Ishikawa (cell line): ENCODE measurements at regions not wholly inside any gene's neighbourhood (a gene's known extent, or its start where the extent isn't known, plus 50 kb on each side); places are given as distances from the start of the nearest gene placed in this dataset.
A peak's percentile ranks its signal among the peaks of the same experiment; 100 is the strongest.

ENCODE experiments used
- CEBPB ChIP-seq: IDR thresholded peaks from 2 replicates; pipeline ENCODE4 v1.6.1; 2012
- CREB1 ChIP-seq: IDR thresholded peaks from 2 replicates; pipeline ENCODE4 v1.6.1; 2012; ENCODE audit warnings: low read depth
- EGR1 ChIP-seq: IDR thresholded peaks from 2 replicates; pipeline ENCODE4 v1.6.1; 2012
- EP300 ChIP-seq: IDR thresholded peaks from 2 replicates; pipeline ENCODE4 v1.6.1; 2012; ENCODE audit warnings: borderline replicate concordance
- FOXM1 ChIP-seq: IDR thresholded peaks from 2 replicates; pipeline ENCODE4 v1.6.1; 2012; ENCODE audit warnings: low read depth, borderline replicate concordance
- MAX ChIP-seq: IDR thresholded peaks from 2 replicates; pipeline ENCODE4 v1.6.1; 2012
- NFIC ChIP-seq: IDR thresholded peaks from 2 replicates; pipeline ENCODE4 v1.6.1; 2012
- RAD21 ChIP-seq: IDR thresholded peaks from 2 replicates; pipeline ENCODE4 v1.6.1; 2012; ENCODE audit warnings: low read depth
- REST ChIP-seq: IDR thresholded peaks from 2 replicates; pipeline ENCODE4 v1.6.1; 2012; ENCODE audit warnings: low read depth, mild to moderate bottlenecking
- TAF1 ChIP-seq: IDR thresholded peaks from 2 replicates; pipeline ENCODE4 v1.6.1; 2012; ENCODE audit warnings: low read depth, mild to moderate bottlenecking
- TCF12 ChIP-seq: IDR thresholded peaks from 2 replicates; pipeline ENCODE4 v1.6.1; 2012; ENCODE audit warnings: low read depth
- TEAD4 ChIP-seq: IDR thresholded peaks from 2 replicates; pipeline ENCODE4 v1.6.1; 2012
- USF1 ChIP-seq: IDR thresholded peaks from 2 replicates; pipeline ENCODE4 v1.6.1; 2012
- YY1 ChIP-seq: IDR thresholded peaks from 2 replicates; pipeline ENCODE4 v1.6.1; 2012; ENCODE audit warnings: low read depth
- ZBTB7A ChIP-seq: IDR thresholded peaks from 2 replicates; pipeline ENCODE4 v1.6.1; 2012; ENCODE audit warnings: low read depth

- no peak for TF ChIP-seq TAF1
- no peak for TF ChIP-seq EP300
- TF ChIP-seq MAX: no peak
- TF ChIP-seq NFIC: no peak
- no peak for TF ChIP-seq EGR1
- no peak for TF ChIP-seq USF1
- no peak for TF ChIP-seq REST
- TF ChIP-seq CREB1: no peak
- no peak for TF ChIP-seq YY1
- TF ChIP-seq TCF12: no peak
- TF ChIP-seq FOXM1: no peak
- TF ChIP-seq RAD21: no peak
- TF ChIP-seq CEBPB: no peak
Observed at GRCh38 chr10:129321727-129322126, 145.3 kb upstream of the MGMT start.

- no peak for TF ChIP-seq NFIC
- no peak for TF ChIP-seq EP300
- no peak for TF ChIP-seq REST
- no peak for TF ChIP-seq FOXM1
- no peak for TF ChIP-seq CREB1
- TF ChIP-seq TEAD4: no peak
- no peak for TF ChIP-seq TAF1
- TF ChIP-seq CEBPB: no peak
- no peak for TF ChIP-seq YY1
- no peak for TF ChIP-seq TCF12
- no peak for TF ChIP-seq ZBTB7A
- TF ChIP-seq RAD21: no peak
- no peak for TF ChIP-seq EGR1
- no peak for TF ChIP-seq MAX
- no peak for TF ChIP-seq USF1
Observed at GRCh38 chr10:129322933-129323820, 143.9 kb upstream of the MGMT start.

GRCh38 chr10:129323879-129324278, 143.2 kb upstream of the MGMT start:
- TF ChIP-seq TAF1: no peak
- no peak for TF ChIP-seq TEAD4
- no peak for TF ChIP-seq ZBTB7A
- no peak for TF ChIP-seq MAX
- TF ChIP-seq EGR1: no peak
- no peak for TF ChIP-seq CREB1
- TF ChIP-seq EP300: no peak
- no peak for TF ChIP-seq NFIC
- TF ChIP-seq CEBPB: no peak
- no peak for TF ChIP-seq RAD21
- no peak for TF ChIP-seq REST
- no peak for TF ChIP-seq YY1

- TF ChIP-seq TAF1: no peak
- TF ChIP-seq CEBPB: no peak
- no peak for TF ChIP-seq EP300
- peak; percentile 61 for TF ChIP-seq REST
- no peak for TF ChIP-seq TCF12
- no peak for TF ChIP-seq ZBTB7A
Observed at GRCh38 chr10:129325893-129326292, 141.1 kb upstream of the MGMT start.
